ENCODE measurements at regions not wholly inside any gene's neighbourhood (a gene's known extent, or its start where the extent isn't known, plus 50 kb on each side); places are given as distances from the start of the nearest gene placed in this dataset.
"Not testable (repeated sequence)": the region's sequence is repeated elsewhere in the genome, so short reads cannot be mapped to it uniquely, and the experiment has no call there.

GRCh38 chr20:46785958-46786357 lies 76.5 kb downstream of the SLC2A10 start:
- DNase-seq (ENCODE audit: low spot score) (no peak), FAIRE-seq (no peak)

GRCh38 chr20:46786566-46786965 lies 77.1 kb downstream of the SLC2A10 start:
- DNase-seq (ENCODE audit: low spot score) (no peak), FAIRE-seq (no peak)

GRCh38 chr20:46787991-46788762 lies 78.7 kb downstream of the SLC2A10 start:
- DNase-seq (ENCODE audit: low spot score), result no peak
- FAIRE-seq, result no peak

- DNase-seq (ENCODE audit: low spot score), result not testable (repeated sequence)
- FAIRE-seq, result peak; percentile 100
Observed at GRCh38 chr20:46788763-46789091, 79.3 kb downstream of the SLC2A10 start.

DNA sequence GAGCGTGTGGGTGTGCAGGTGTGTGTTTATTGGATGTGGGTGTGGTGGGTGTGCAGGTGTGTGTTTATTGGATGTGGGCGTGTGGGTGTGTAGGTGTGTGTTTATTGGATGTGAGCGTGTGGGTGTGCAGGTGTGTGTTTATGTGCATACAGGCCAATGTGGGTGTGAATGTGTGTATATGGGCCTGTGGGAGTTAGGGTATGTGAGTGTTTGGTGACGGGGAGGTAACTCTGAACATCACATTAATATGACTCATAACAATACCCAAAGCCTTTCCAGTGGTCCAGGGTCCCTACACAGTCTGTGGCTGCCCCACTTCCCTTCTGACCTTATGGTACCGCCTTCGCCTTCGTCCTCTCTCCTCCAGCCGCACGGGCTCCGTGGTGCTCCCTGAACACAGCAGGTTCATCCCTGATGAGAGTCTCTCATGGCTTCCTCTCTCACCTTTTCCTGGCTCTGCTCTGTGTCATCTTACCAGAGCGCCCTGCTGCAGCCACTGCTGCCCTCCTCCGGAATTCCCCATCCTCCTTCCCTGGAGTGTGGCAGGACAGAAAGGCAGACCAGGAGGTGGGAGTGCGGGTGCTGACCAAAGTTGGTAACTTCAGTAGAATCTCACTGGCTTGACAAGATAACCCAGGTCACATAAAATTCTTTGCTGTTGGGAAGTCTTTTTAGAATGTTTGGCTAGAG lies 80.0 kb downstream of the SLC2A10 start:
- DNase-seq (ENCODE audit: low spot score) (peak; percentile 38), FAIRE-seq (no peak)

- DNase-seq (ENCODE audit: low spot score) (no peak), FAIRE-seq (no peak)
Observed at GRCh38 chr20:46791722-46792416, 82.4 kb downstream of the SLC2A10 start.

DNA sequence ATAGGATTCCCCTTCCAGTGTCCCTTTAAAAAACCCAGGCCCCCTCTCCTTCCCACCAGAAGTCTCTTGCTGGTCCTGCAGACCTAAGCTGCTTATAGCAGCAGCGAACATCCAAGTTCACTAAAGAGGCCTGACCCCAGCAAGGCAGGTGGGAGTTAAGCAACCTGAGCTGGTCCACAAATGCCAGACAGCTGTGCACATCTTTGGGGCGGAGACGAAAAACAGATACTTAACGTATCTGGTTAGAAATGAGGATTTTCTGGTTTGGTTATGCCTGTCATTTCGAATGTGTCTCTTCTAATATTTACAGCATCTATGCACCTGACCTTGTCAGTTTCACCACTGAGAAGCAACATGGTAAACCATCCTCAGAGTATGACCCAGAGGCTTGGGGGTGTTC lies 87.8 kb downstream of the SLC2A10 start:
- FAIRE-seq (no peak), DNase-seq (ENCODE audit: low spot score) (no peak)

GRCh38 chr20:46798430-46798829 lies 89.0 kb downstream of the SLC2A10 start:
- DNase-seq (ENCODE audit: low spot score) (no peak), FAIRE-seq (no peak)

DNA sequence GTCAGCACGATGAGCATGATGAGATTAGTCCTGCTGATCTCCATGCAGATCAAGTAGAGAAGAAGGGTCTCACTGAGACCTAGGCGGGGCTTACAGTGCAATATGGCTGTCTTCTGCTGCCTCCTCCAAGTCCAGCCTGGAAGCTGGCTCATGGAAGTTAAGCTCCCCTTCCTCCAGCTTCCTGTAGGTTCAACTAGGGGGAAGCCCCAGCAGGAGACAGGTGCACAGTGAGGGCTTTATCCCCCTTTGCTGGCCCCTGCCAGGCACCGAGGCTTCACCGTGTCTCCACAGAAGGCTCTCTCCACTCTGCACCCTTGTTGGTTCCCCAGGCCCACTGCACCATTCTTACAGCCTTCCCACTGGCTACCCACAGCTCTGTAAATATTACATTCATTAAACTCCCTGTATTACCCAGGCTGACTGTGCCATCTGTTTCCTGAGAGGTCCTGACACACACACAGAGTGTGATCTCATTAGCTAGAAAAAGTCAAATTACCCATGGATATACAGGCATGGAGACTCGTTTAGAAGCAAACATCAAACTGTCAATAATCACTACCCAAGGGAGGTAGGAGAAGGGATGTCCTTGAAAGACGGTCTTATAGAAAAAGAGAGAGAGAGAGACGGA lies 90.4 kb downstream of the SLC2A10 start:
- no peak for FAIRE-seq
- no peak for DNase-seq (ENCODE audit: low spot score)

GRCh38 chr20:46800409-46800804 lies 91.0 kb downstream of the SLC2A10 start:
- FAIRE-seq (no peak), DNase-seq (ENCODE audit: low spot score) (no peak)

DNA sequence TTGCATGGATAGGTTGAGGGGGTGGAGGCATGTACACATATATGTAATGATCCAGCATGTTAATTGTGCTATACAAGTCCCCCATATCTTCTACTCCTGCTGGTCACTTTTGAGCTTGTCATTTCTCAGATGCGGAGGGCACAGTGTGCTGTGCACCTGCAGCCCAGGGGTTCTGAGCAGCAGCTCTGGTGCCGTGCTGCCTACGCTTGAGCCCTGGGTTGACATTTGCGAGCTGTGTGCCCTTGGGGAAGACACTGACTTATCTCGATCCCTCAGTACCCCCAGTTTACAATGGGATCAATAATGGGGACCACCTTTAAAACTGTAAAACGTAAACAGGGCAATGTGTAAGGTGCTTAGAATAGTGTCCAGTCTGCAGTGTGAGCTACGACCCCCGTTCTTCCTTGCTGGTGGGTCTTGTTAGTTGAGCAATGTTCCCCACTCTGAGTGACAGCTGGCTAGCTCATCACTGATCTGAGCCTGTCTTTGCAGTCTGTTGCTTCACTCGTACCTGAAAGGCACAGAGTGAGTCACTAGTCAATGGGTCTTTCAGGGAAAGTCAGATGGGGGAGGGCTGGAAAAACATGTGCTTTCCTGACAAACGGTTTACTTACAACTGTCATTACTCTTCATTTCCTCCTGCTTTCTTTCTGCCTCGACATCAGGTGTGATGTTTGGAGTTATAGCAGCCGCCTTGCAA lies 91.7 kb downstream of the SLC2A10 start:
- FAIRE-seq (peak; percentile 77), DNase-seq (ENCODE audit: low spot score) (no peak)

DNA sequence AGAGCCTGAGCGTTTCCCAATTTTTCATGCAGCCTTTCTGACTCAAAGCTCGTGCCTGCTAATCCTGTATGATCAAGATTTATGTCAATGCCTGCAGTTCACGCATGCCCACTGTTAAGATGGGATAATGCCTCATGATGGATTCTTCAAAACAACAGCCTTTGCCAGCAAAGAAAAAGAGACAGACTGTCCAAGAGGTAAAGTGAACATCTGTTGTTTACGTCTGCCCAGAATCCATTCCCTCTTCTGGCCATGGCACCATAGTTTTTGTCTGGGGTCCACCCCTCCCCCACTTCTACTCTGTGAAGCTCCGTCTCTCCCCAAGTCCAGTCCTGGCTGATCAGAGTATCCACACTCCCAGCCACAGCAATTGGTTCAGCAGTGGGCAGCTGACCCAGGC lies 91.9 kb upstream of the EYA2 start:
- FAIRE-seq (no peak), DNase-seq (ENCODE audit: low spot score) (no peak)

DNA sequence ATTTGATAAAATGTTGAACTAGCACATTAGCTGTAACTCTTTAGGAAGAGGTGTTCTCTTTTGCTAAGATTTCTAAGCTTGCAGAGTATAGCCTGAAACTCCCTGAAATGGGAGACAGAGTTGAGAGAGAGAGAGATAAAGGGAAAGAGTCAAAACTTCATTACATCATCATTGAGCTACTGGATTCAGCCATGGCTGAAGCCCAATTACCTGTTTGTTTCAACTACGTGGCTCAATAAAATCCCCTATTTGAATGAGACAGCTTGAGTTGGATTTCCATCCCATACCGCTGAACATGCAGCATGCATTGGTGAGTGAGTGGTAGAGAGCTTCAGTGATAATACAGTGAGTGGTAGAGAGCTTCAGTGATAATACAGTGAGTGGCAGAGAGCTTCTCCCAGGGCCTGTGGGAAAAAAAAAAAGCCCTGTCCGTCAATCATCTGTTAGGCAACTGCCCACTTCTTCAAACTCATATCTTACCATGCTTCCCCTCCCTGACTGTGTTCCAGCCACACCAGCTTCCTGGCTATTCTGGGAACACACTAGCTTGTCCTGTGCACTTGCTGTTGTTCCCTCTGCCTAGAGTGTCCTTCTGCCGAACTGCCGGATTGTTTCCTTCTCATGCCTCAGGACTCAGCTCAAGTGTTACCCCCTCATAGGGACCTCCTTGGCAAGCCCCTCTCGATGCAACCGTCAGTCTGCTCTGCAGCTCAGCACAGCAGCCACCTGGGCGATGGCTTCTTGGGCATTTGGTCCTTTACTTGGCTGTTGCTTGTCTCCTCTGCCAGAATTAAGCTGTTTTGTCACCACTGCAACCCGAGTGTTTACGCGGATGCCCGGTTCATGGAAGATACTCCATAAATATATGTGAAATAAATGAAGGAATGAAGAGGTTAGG lies 91.3 kb upstream of the EYA2 start:
- no peak for DNase-seq (ENCODE audit: low spot score)

GRCh38 chr20:46804126-46804525 lies 90.5 kb upstream of the EYA2 start:
- FAIRE-seq (no peak), DNase-seq (ENCODE audit: low spot score) (no peak)

More for the DNA sequence above, 91.3 kb upstream of the EYA2 start:
- peak; percentile 59 for FAIRE-seq

DNA sequence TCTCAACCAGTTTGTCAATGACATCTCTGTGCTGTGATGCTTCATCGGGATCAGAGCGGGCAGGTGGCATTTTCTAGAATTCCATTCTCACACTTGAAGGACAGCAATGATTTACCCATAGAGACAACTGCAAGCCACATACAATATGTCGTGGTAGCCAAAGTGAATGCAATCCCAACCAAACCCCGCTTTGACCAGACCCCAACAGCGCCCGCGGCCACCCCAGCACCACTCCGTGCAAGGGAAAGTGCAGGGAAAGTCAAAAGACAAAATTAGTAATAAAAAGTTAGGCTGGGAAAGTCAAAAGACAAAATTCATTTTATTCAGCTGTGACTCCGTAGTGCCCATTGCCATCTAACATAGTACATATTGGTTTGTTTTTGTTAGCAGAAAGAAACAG lies 88.8 kb upstream of the EYA2 start:
- DNase-seq (ENCODE audit: low spot score) (no peak), FAIRE-seq (no peak)

- DNase-seq (ENCODE audit: low spot score), result no peak
Observed at GRCh38 chr20:46807998-46808397, 86.6 kb upstream of the EYA2 start.

DNA sequence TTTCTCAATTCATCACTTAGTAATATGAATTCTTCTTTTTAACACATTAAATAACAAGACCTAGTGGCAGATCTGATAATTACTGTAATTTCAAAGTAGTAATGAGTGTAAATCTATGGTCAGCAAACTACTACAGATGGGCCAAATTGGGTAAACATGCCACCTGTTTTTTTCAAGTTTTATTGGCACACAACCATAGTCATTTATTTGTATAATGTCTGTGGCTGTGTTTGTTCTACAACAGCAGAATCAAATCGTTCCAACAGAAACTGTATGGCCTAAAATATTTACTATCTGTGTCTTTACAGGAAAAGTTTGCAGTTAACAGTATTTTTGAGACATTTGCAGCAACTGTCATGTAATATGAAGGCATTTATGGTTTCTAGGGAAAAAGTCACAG lies 86.1 kb upstream of the EYA2 start:
- DNase-seq (ENCODE audit: low spot score), result no peak
- no peak for FAIRE-seq

More at GRCh38 chr20:46807998-46808397, 86.6 kb upstream of the EYA2 start:
- FAIRE-seq, result no peak

GRCh38 chr20:46809706-46810360 lies 84.8 kb upstream of the EYA2 start:
- FAIRE-seq (no peak), DNase-seq (ENCODE audit: low spot score) (no peak)

GRCh38 chr20:46810448-46811223 lies 84.0 kb upstream of the EYA2 start:
- DNase-seq (ENCODE audit: low spot score) (no peak), FAIRE-seq (no peak)

Data from urothelium cell line (cell line).